Endothelial cell of umbilical vein (primary cell): ENCODE measurements at regions not wholly inside any gene's neighbourhood (a gene's known extent, or its start where the extent isn't known, plus 50 kb on each side); places are given as distances from the start of the nearest gene placed in this dataset.

Source experiments
- BruUV-seq: library from RNA; stranded (reverse); fragments of 400-500 nt; replicated peaks from 2 replicates; lab custom pipeline; 2021; lab: Mats Ljungman, UMichigan
- CTCF ChIA-PET: fragments of 300-600, 350-600 bp; sonication (Branson Sonifier 250); formaldehyde crosslinking; loops from one replicate; lab custom pipeline; 2021; ENCODE audit warnings: antibody characterized with exemption, inconsistent platforms; lab: Charles Lee
- POLR2A ChIA-PET: fragments of 300-600, 350-600 bp; sonication (Branson Sonifier 250); formaldehyde crosslinking; loops from one replicate; lab custom pipeline; 2021; ENCODE audit warnings: antibody characterized with exemption, inconsistent platforms; lab: Charles Lee
- DNase-seq: peaks from one replicate; pipeline ENCODE4 v3.0.0-alpha.2; 2011; ENCODE audit warnings: low read depth, low spot score
- FAIRE-seq: peaks from 2 replicates; lab custom pipeline; 2011; peaks lifted over from hg19 to GRCh38; lab: Jason Lieb, UNC
- H2AFZ ChIP-seq: 2 replicates; pipeline ENCODE4 v1.6.0; 2012; ENCODE audit warnings: low read depth, low read length, control low read depth, inconsistent platforms
- H3K27ac ChIP-seq: 2 replicates; pipeline ENCODE4 v1.5.1; 2011; ENCODE audit warnings: low read depth, mild to moderate bottlenecking, control low read depth, low read length, moderate library complexity; ENCODE audit not compliant: insufficient read depth
- H3K27me3 ChIP-seq, 2 experiments: 2 replicates each; pipeline versions ENCODE4 v1.6.0 to v1.6.1; 2011; ENCODE audit warnings: low read length in 2 of 2, mixed read lengths in 1 of 2; ENCODE audit not compliant: control insufficient read depth in 2 of 2, insufficient read depth in 2 of 2
- H3K36me3 ChIP-seq, 2 experiments: 2 replicates in 1 of 2; 3 replicates in 1 of 2; pipeline ENCODE4 v1.5.1; 2011; ENCODE audit warnings: low read length in 2 of 2, mild to moderate bottlenecking in 1 of 2, moderate library complexity in 1 of 2; ENCODE audit not compliant: control insufficient read depth in 2 of 2, insufficient read depth in 2 of 2; ENCODE audit errors: extremely low read depth in 1 of 2
- H3K4me1 ChIP-seq: 3 replicates; pipeline ENCODE4 v1.5.1; 2011; ENCODE audit warnings: mild to moderate bottlenecking, low read length; ENCODE audit not compliant: control insufficient read depth, insufficient read depth; ENCODE audit errors: extremely low read depth
- H3K4me2 ChIP-seq: 2 replicates; pipeline ENCODE4 v1.6.1; 2011; ENCODE audit warnings: low read length, control low read depth, mixed read lengths; ENCODE audit not compliant: insufficient read depth
- H3K4me3 ChIP-seq, 3 experiments: fragments of 200-600 bp in 1 of 3; sonication (generic), shearing (Covaris generic) in 1 of 3; replicated peaks in 1 of 3; 2 replicates each; pipeline ENCODE4 v1.5.1; 2011 to 2016; ENCODE audit warnings: control low read depth in 3 of 3, low read length in 3 of 3, mild to moderate bottlenecking in 2 of 3, inconsistent platforms in 1 of 3, low read depth in 1 of 3, moderate library complexity in 1 of 3; ENCODE audit not compliant: insufficient read depth in 1 of 3
- H3K79me2 ChIP-seq: 2 replicates; pipeline ENCODE4 v1.6.0; 2012; ENCODE audit warnings: low read length, inconsistent platforms; ENCODE audit not compliant: control insufficient read depth, insufficient read depth
- H3K9ac ChIP-seq: replicated peaks from 2 replicates; pipeline ENCODE3; 2011; ENCODE audit warnings: low read length, control low read depth; ENCODE audit not compliant: insufficient read depth; ENCODE audit errors: extremely low read depth
- H3K9me1 ChIP-seq: replicated peaks from 3 replicates; pipeline ENCODE4 v1.6.0; 2011; ENCODE audit warnings: mild to moderate bottlenecking, low read length; ENCODE audit not compliant: control insufficient read depth, insufficient read depth; ENCODE audit errors: extremely low read depth
- H3K9me3 ChIP-seq: replicated peaks from 2 replicates; pipeline ENCODE4 v1.5.1; 2012; ENCODE audit warnings: low read length, inconsistent platforms; ENCODE audit not compliant: control insufficient read depth, insufficient read depth
- H4K20me1 ChIP-seq: replicated peaks from 2 replicates; pipeline ENCODE3; 2011; ENCODE audit warnings: mild to moderate bottlenecking, low read length; ENCODE audit not compliant: control insufficient read depth, insufficient read depth; ENCODE audit errors: extremely low read depth
- EZH2 ChIP-seq: IDR thresholded peaks from 2 replicates; pipeline ENCODE4 v1.6.1; 2012; ENCODE audit warnings: borderline replicate concordance, low read depth, mild to moderate bottlenecking, moderate library complexity, low read length, inconsistent platforms; ENCODE audit not compliant: severe bottlenecking
- FOS ChIP-seq: IDR thresholded peaks from 2 replicates; pipeline ENCODE4 v1.6.1; 2011; ENCODE audit warnings: mild to moderate bottlenecking, low read length, moderate library complexity, borderline replicate concordance; ENCODE audit not compliant: insufficient read depth
- GATA2 ChIP-seq: IDR thresholded peaks from 2 replicates; pipeline ENCODE4 v1.7.0; 2011; ENCODE audit warnings: low read depth, mild to moderate bottlenecking, moderate library complexity, mixed read lengths, low read length; ENCODE audit not compliant: insufficient read length, insufficient read depth
- JUN ChIP-seq: IDR thresholded peaks from 2 replicates; pipeline ENCODE4 v1.6.1; 2011; ENCODE audit warnings: borderline replicate concordance, low read depth; ENCODE audit not compliant: insufficient read length, insufficient read depth
- MYC ChIP-seq: IDR thresholded peaks from one replicate; pipeline ENCODE4 v1.6.1; 2011; ENCODE audit warnings: mild to moderate bottlenecking, low read depth, low read length
- POLR2A ChIP-seq: IDR thresholded peaks from 2 replicates; pipeline ENCODE4 v1.6.1; 2012; ENCODE audit warnings: low read depth, mild to moderate bottlenecking, control low read depth, low read length
- POLR2AphosphoS5 ChIP-seq: IDR thresholded peaks from 2 replicates; pipeline ENCODE4 v1.6.1; 2012; ENCODE audit warnings: low read depth, mild to moderate bottlenecking, control low read depth, low read length, moderate library complexity; ENCODE audit not compliant: insufficient read depth
- dilution Hi-C: fragments of 300-500 bp; cut with MboI; formaldehyde crosslinking; loops from one replicate; pipeline ENCODE4 v1.15.0; 2019; ENCODE audit warnings: low sequenced_read_pairs; ENCODE audit not compliant: extremely low pct_ligation_motif_present
- intact Hi-C: fragments of 100-400 bp; cut with micrococcal nuclease; formaldehyde crosslinking; loops from one replicate; pipeline ENCODE4 v1.10.0; 2022
- TF ChIP-seq, protein P1 (sequence below), 2 donors: IDR thresholded peaks; 1 replicate in 1 of 2; 2 replicates in 1 of 2; pipeline ENCODE4 v1.5.1; 2011; ENCODE audit warnings: low read length in 2 of 2, mild to moderate bottlenecking in 2 of 2, moderate library complexity in 2 of 2, control low read depth in 1 of 2, inconsistent platforms in 1 of 2, low read depth in 1 of 2; ENCODE audit not compliant: insufficient read depth in 1 of 2; ENCODE audit errors: extremely low read depth in 1 of 2
- TF ChIP-seq, protein P2 (sequence below): IDR thresholded peaks from 2 replicates; pipeline ENCODE4 v1.6.1; 2011; ENCODE audit not compliant: insufficient read depth, insufficient read length

DNA sequence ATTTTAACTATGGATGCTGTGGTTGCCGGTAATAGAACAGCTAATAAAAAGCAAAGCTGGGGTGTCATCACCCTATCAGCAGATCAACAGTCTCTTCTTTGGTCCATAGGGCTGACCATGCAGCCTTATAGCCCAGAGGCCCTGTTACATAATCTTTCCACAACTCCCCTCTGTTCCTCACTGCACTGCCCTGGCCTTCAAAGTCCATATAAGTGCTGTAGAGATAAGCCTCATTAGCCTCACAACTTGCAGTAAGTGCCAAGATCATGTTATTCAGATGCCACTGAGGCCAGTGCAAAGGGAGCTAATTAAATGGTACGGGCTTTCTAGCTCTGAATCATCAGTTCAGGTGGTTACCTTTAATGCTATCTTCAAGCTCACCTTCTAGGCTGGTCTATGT, 89.7 kb upstream of the CXCR4 start:
- H3K9ac ChIP-seq = no peak overlapping the region
- dilution Hi-C loops (no loop called here), intact Hi-C loops (no loop called here)
- no peak overlapping the region for H3K4me2 ChIP-seq
- H3K9me3 ChIP-seq = no peaks in the 10 kb centered on the region
- no peaks in the 10 kb centered on the region for H3K4me1 ChIP-seq
- H3K27me3 ChIP-seq = no peaks in the 10 kb centered on the region
- no peaks in the 10 kb centered on the region for H3K9me1 ChIP-seq
- no peak overlapping the region for H2AFZ ChIP-seq
- FAIRE-seq = no peak
- ChIA-PET CTCF (no interaction called here), POLR2A (no interaction called here)
- H3K79me2 ChIP-seq = no peaks in the 10 kb centered on the region
- DNase-seq = no peak
- no peak overlapping the region for H3K4me3 ChIP-seq
- no peak for TF ChIP-seq MYC
- no peak for TF ChIP-seq FOS
- no peak for TF ChIP-seq GATA2
- TF ChIP-seq POLR2A = no peak
- TF ChIP-seq POLR2AphosphoS5 = no peak
- no peak for TF ChIP-seq EZH2
- TF ChIP-seq, protein P1, sequence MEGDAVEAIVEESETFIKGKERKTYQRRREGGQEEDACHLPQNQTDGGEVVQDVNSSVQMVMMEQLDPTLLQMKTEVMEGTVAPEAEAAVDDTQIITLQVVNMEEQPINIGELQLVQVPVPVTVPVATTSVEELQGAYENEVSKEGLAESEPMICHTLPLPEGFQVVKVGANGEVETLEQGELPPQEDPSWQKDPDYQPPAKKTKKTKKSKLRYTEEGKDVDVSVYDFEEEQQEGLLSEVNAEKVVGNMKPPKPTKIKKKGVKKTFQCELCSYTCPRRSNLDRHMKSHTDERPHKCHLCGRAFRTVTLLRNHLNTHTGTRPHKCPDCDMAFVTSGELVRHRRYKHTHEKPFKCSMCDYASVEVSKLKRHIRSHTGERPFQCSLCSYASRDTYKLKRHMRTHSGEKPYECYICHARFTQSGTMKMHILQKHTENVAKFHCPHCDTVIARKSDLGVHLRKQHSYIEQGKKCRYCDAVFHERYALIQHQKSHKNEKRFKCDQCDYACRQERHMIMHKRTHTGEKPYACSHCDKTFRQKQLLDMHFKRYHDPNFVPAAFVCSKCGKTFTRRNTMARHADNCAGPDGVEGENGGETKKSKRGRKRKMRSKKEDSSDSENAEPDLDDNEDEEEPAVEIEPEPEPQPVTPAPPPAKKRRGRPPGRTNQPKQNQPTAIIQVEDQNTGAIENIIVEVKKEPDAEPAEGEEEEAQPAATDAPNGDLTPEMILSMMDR (IDR thresholded peaks at IDR 0.05; ENCODE audit: extremely low read depth in 1 of 2, insufficient read depth in 1 of 2, low read depth in 1 of 2, low read length in 2 of 2) = no peak
- no peak for TF ChIP-seq JUN
- TF ChIP-seq, protein P2, sequence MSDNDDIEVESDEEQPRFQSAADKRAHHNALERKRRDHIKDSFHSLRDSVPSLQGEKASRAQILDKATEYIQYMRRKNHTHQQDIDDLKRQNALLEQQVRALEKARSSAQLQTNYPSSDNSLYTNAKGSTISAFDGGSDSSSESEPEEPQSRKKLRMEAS = no peak
- H3K36me3 ChIP-seq = no peaks in the 10 kb centered on the region
- no peaks in the 10 kb centered on the region for H4K20me1 ChIP-seq
- H3K27ac ChIP-seq = no peak overlapping the region
- BruUV-seq = no TSS peak
